HEK293 (cell line): ENCODE measurements at regions not wholly inside any gene's neighbourhood (a gene's known extent, or its start where the extent isn't known, plus 50 kb on each side); places are given as distances from the start of the nearest gene placed in this dataset.

Source experiments
- CTCF ChIA-PET: fragments of 350-600 bp; formaldehyde crosslinking; extraction: SDS; loops from one replicate; lab custom pipeline; 2021; ENCODE audit warnings: antibody characterized with exemption; lab: Yijun Ruan, JAX
- POLR2A ChIA-PET: fragments of 300-600 bp; formaldehyde crosslinking; extraction: SDS; loops from one replicate; lab custom pipeline; 2020; ENCODE audit warnings: antibody characterized with exemption, inconsistent platforms; lab: Yijun Ruan, JAX
- H3K27ac ChIP-seq: fragments of 200-500 bp; sonication (Bioruptor generic); 2 replicates; pipeline ENCODE4 v1.5.1; 2014; ENCODE audit warnings: low read depth, low read length, control low read depth, inconsistent platforms; ENCODE audit errors: extremely low read depth
- H3K36me3 ChIP-seq, 2 experiments: fragments of 200-500 bp in 1 of 2; sonication (Bioruptor generic) in 1 of 2; 1 replicate in 1 of 2; 2 replicates in 1 of 2; pipeline ENCODE4 v1.5.1; 2014 to 2017; ENCODE audit warnings: inconsistent platforms in 2 of 2, low read length in 2 of 2; ENCODE audit not compliant: control insufficient read depth in 2 of 2, insufficient read depth in 1 of 2
- H3K4me1 ChIP-seq: fragments of 200-500 bp; sonication (Bioruptor generic); 2 replicates; pipeline ENCODE4 v1.5.1; 2014; ENCODE audit warnings: mild to moderate bottlenecking, low read length, inconsistent platforms; ENCODE audit not compliant: control insufficient read depth, insufficient read depth
- H3K4me3 ChIP-seq: 2 replicates; pipeline ENCODE4 v1.5.1; 2011; ENCODE audit warnings: low read depth, mild to moderate bottlenecking, control low read depth, low read length, moderate library complexity
- H3K9me3 ChIP-seq: fragments of 200-500 bp; sonication (Bioruptor generic); 2 replicates; pipeline ENCODE4 v1.5.1; 2014; ENCODE audit warnings: low read depth, low read length, inconsistent platforms; ENCODE audit not compliant: control insufficient read depth, insufficient read depth
- BCL6B ChIP-seq: fragments of 450-650 bp; formaldehyde crosslinking; IDR thresholded peaks from 2 replicates; pipeline ENCODE4 v1.5.1; 2017; ENCODE audit warnings: missing biosample characterization, missing genetic modification characterization
- FEZF1 ChIP-seq: fragments of 450-650 bp; formaldehyde crosslinking; IDR thresholded peaks from 2 replicates; pipeline ENCODE4 v1.5.1; 2016; ENCODE audit warnings: missing biosample characterization, missing genetic modification characterization
- GLI4 ChIP-seq: fragments of 450-650 bp; formaldehyde crosslinking; IDR thresholded peaks from 2 replicates; pipeline ENCODE4 v1.5.1; 2016; ENCODE audit warnings: missing biosample characterization, missing genetic modification characterization
- IKZF3 ChIP-seq: fragments of 450-650 bp; IDR thresholded peaks from 2 replicates; pipeline ENCODE4 v1.5.0; 2018; ENCODE audit warnings: missing biosample characterization, mild to moderate bottlenecking, missing genetic modification characterization, moderate library complexity
- KLF17 ChIP-seq: fragments of 450-650 bp; formaldehyde crosslinking; IDR thresholded peaks from 2 replicates; pipeline ENCODE4 v1.5.1; 2016; ENCODE audit warnings: missing biosample characterization, missing genetic modification characterization
- REPIN1 ChIP-seq: fragments of 450-650 bp; formaldehyde crosslinking; IDR thresholded peaks from 2 replicates; pipeline ENCODE4 v1.5.1; 2017; ENCODE audit warnings: missing biosample characterization, missing genetic modification characterization, low read depth
- SP2 ChIP-seq: fragments of 450-650 bp; formaldehyde crosslinking; IDR thresholded peaks from 2 replicates; pipeline ENCODE4 v1.5.1; 2016; ENCODE audit warnings: missing biosample characterization, missing genetic modification characterization
- ZBTB21 ChIP-seq: fragments of 450-650 bp; formaldehyde crosslinking; IDR thresholded peaks from 2 replicates; pipeline ENCODE4 v1.5.1; 2017; ENCODE audit warnings: missing biosample characterization, missing genetic modification characterization
- ZFP41 ChIP-seq: fragments of 450-650 bp; formaldehyde crosslinking; IDR thresholded peaks from 2 replicates; pipeline ENCODE4 v1.5.1; 2016; ENCODE audit warnings: missing biosample characterization, missing genetic modification characterization, borderline replicate concordance
- ZNF10 ChIP-seq: fragments of 450-650 bp; formaldehyde crosslinking; IDR thresholded peaks from 2 replicates; pipeline ENCODE4 v1.5.1; 2017; ENCODE audit warnings: missing biosample characterization, missing genetic modification characterization
- ZNF133 ChIP-seq: fragments of 450-650 bp; formaldehyde crosslinking; IDR thresholded peaks from 2 replicates; pipeline ENCODE4 v1.5.1; 2016; ENCODE audit warnings: missing biosample characterization, missing genetic modification characterization
- ZNF155 ChIP-seq: fragments of 450-650 bp; formaldehyde crosslinking; IDR thresholded peaks from 2 replicates; pipeline ENCODE4 v1.5.1; 2016; ENCODE audit warnings: missing biosample characterization, missing genetic modification characterization
- ZNF423 ChIP-seq: fragments of 450-650 bp; formaldehyde crosslinking; IDR thresholded peaks from 2 replicates; pipeline ENCODE4 v1.5.1; 2016; ENCODE audit warnings: missing biosample characterization, missing genetic modification characterization
- ZNF561 ChIP-seq: fragments of 450-650 bp; IDR thresholded peaks from 2 replicates; pipeline ENCODE4 v1.5.1; 2018; ENCODE audit warnings: missing biosample characterization, missing genetic modification characterization, borderline replicate concordance
- ZNF629 ChIP-seq: fragments of 450-650 bp; formaldehyde crosslinking; IDR thresholded peaks from 2 replicates; pipeline ENCODE4 v1.5.1; 2017; ENCODE audit warnings: missing biosample characterization, missing genetic modification characterization
- ZNF639 ChIP-seq: fragments of 450-650 bp; formaldehyde crosslinking; IDR thresholded peaks from 2 replicates; pipeline ENCODE4 v1.5.1; 2016; ENCODE audit warnings: missing biosample characterization, missing genetic modification characterization
- ZNF660 ChIP-seq: fragments of 450-650 bp; IDR thresholded peaks from 2 replicates; pipeline ENCODE4 v1.5.1; 2018; ENCODE audit warnings: missing biosample characterization, mild to moderate bottlenecking, missing genetic modification characterization
- ZNF843 ChIP-seq: fragments of 450-650 bp; formaldehyde crosslinking; IDR thresholded peaks from 2 replicates; pipeline ENCODE4 v1.5.1; 2016; ENCODE audit warnings: missing biosample characterization, missing genetic modification characterization
- ZSCAN16 ChIP-seq: fragments of 450-650 bp; formaldehyde crosslinking; IDR thresholded peaks from 2 replicates; pipeline ENCODE4 v1.5.1; 2016; ENCODE audit warnings: missing biosample characterization, missing genetic modification characterization

GRCh38 chr2:166671235-166671634 is 177.2 kb upstream of the SCN7A start:
- POLR2A ChIA-PET: no interaction called here
- Histone ChIP-seq H3K36me3 (no peaks in the 10 kb centered on the region), H3K4me1 (no peaks in the 10 kb centered on the region), H3K4me3 (no peak overlapping the region), H3K9me3 (no peaks in the 10 kb centered on the region)
- TF ChIP-seq ZBTB21 (tag by site-specific recombination) (no peak), ZNF155 (tag by site-specific recombination) (no peak), ZNF843 (tag by site-specific recombination) (no peak), GLI4 (tag by site-specific recombination) (no peak), ZNF561 (tag by site-specific recombination) (no peak), KLF17 (tag by site-specific recombination) (no peak), ZSCAN16 (no peak), ZNF423 (tag by site-specific recombination) (no peak), SP2 (tag by site-specific recombination) (no peak), ZNF10 (tag by site-specific recombination) (no peak), IKZF3 (tag by site-specific recombination) (no peak), ZNF629 (tag by site-specific recombination) (no peak), REPIN1 (no peak), BCL6B (tag by site-specific recombination) (no peak)
- TF ChIP-seq, all 188 proteins: peak for 0
- CTCF ChIA-PET: no interaction called here
- no peak overlapping the region for H3K27ac ChIP-seq

- ChIA-PET CTCF (interaction anchor here (0.7 kb wide), 1 partner anchor 100 kb away, joined by 3 read pairs; no protein-coding TSS in a partner anchor), POLR2A (no interaction called here)
- TF ChIP-seq FEZF1 (tag by site-specific recombination): no peak
- no peak for TF ChIP-seq ZNF639
These were observed 172.2 kb upstream of the SCN7A start for GRCh38 chr2:166665991-166666940.

GRCh38 chr2:166661824-166662223 is 167.8 kb upstream of the SCN7A start:
- no peaks in the 10 kb centered on the region for H3K36me3 ChIP-seq
- POLR2A ChIA-PET: no interaction called here
- no peaks in the 10 kb centered on the region for H3K9me3 ChIP-seq
- no peak overlapping the region for H3K4me3 ChIP-seq
- TF ChIP-seq ZFP41 (tag by site-specific recombination) (no peak), ZNF133 (no peak), ZNF660 (tag by site-specific recombination) (no peak)
- H3K4me1 ChIP-seq: no peaks in the 10 kb centered on the region
- CTCF ChIA-PET: no interaction called here
- no peak overlapping the region for H3K27ac ChIP-seq

More at GRCh38 chr2:166665991-166666940, 172.2 kb upstream of the SCN7A start:
- no peak overlapping the region for H3K27ac ChIP-seq
- no peaks in the 10 kb centered on the region for H3K4me1 ChIP-seq
- no peak overlapping the region for H3K4me3 ChIP-seq
- no peaks in the 10 kb centered on the region for H3K9me3 ChIP-seq
- no peaks in the 10 kb centered on the region for H3K36me3 ChIP-seq
